ENCODE measurements at regions not wholly inside any gene's neighbourhood (a gene's known extent, or its start where the extent isn't known, plus 50 kb on each side); places are given as distances from the start of the nearest gene placed in this dataset.

GRCh38 chr14:94682736-94683135 is 70.5 kb downstream of the SERPINA3 start:
- DNase-seq (ENCODE audit: low read depth): no peak

- no peak for DNase-seq (ENCODE audit: low read depth)
Measured at GRCh38 chr14:94682061-94682516, 69.9 kb downstream of the SERPINA3 start.

GRCh38 chr14:94681300-94682060 is 69.3 kb downstream of the SERPINA3 start:
- no peak for DNase-seq (ENCODE audit: low read depth)

- no peak for DNase-seq (ENCODE audit: low read depth)
Measured at GRCh38 chr14:94680862-94681288, 68.7 kb downstream of the SERPINA3 start.

DNA sequence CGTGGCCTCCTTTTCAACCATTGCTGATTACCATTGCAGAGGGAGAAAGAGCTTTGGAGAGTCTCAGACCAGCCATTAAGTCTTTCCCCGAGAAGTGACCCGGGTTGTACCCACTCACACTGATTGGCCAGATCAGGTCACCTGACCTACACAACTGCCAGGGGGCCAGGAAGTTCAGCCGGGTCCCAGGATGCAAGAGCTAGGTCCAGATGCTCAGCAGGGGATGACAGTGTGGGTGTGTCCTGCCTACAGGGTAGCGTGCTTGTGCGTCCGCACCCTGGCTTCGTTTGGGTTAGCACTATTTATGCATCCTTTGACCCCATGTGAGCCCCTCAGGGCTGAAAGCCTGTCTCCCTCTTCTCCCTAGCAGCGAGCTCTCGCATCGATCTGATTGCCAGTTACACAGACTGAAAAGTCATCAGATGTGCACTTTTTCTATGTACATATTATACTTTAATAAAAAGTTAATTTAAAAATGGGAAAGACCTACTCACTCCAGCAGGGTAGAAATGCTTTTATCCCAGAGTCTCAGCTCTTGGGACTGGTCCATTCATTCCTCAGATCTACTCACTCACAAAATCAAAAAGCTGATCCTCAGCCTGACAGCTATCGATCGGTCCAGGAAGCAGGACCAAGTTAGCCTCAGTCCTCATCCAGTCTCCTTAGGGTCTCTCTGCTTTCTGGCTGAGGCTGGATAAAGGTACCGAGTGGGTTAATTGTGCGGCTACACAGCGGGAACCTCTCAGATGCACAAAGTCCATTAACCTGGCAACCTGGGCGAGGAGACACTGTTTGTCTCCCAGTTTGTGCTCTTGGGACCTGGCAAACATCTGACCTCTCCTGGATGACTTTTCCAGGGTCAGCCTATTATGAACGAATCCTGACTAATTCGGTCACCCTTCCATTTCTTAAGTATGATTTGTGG is 68.0 kb downstream of the SERPINA3 start:
- DNase-seq (ENCODE audit: low read depth): no peak

GRCh38 chr14:94679106-94679810 is 67.1 kb downstream of the SERPINA3 start:
- DNase-seq (ENCODE audit: low read depth): no peak

DNA sequence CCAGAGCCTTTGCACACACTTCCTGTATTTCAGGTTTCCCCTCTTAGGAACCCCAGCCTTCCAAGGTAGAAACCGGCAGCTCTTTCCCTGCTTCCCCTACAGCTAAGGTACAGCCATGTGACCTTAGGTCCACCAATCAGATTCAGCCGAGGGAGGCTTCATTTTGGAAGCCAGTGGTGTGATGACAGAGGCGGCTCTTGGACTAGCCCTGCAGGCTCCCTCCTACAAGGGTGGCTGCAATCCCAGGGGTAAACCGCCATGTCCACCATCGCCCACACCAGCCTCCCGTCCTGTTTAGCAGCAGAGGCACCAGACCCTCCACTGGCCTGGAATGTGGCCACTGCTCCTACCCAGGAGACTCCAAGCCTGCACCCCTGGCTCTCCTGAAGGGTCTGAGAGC is 65.6 kb downstream of the SERPINA3 start:
- no peak for DNase-seq (ENCODE audit: low read depth)

DNA sequence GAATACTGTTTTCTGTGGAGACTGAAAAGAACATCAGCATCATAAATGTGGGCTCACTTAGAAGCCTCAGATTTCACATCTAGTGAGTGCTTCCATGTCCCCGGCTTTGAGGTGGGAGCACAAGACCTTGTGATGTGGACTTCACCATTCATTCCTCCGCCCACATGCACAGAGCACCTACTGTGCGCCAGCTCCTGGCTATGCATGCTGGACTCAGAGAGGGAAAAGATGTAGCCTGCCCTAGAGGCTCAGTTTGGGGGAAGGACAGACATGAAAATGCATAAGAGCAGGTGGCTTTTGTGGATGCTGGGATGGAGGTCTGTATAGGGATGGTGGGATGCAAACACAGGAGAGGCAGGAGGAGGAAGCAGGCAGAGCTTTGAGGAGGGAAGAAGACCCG is 65.0 kb downstream of the SERPINA3 start:
- no peak for DNase-seq (ENCODE audit: low read depth)

DNA sequence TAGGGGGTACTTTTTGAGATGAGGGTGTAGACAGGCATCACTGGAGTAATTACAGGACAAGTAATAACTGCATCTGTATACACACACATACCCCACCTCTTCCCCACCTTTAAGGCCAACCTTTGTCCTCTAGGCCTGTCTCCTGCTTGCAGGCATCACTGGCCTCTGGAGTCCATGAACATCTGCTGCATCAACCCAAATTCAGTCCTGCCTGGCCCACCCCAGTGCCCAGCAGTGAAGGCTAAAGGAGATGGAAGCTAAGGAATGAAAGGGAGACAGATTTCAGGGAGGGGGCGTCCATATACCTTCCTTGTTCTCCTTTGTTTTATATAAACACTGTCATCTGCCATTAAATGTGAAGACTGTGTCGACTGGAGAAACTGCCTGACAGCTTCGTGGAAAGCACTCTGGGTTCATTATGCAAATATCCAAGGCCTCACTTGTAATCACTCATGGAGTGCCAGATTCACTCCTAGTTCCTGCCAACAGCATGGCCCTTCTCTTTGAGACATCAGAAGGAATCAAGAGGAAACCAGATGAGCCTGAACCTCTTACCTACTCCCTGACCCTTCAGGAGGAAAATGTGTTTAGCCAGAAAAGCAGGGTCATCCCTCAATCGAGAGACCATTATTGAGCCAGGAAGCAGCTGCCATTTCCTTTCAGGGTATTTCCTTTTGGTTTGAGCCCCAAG is 64.4 kb downstream of the SERPINA3 start:
- no peak for DNase-seq (ENCODE audit: low read depth)

- no peak for DNase-seq (ENCODE audit: low read depth)
Measured at GRCh38 chr14:94675036-94675435, 62.8 kb downstream of the SERPINA3 start.

DNA sequence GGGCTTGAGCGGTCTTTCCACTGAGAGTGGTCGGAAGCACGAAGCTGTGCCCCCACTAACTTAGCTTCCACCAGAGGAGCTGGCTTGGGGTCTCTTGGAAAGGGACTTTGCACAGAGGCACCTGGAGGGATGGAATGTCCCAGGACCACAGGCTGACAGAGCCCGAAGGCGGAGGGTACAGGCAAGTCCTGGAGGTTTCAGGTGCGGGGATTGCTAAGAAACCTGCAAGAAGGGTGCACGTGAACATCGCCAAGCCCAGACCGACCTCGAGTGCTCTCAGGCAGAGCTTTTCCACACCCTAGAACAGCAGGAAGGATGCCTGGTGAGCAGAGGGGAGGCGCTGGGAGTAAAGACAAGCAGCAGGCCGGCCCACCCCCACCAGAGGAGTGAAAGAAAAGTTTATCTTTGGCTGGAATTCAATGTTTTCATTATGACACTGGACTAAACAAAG is 61.6 kb downstream of the SERPINA3 start:
- no peak for DNase-seq (ENCODE audit: low read depth)

Measured in activated T-helper 1 cell treated with Interleukin-2 at 50 U/mL for 16 hours (primary cell).